ENCODE measurements at regions not wholly inside any gene's neighbourhood (a gene's known extent, or its start where the extent isn't known, plus 50 kb on each side); places are given as distances from the start of the nearest gene placed in this dataset.

DNA sequence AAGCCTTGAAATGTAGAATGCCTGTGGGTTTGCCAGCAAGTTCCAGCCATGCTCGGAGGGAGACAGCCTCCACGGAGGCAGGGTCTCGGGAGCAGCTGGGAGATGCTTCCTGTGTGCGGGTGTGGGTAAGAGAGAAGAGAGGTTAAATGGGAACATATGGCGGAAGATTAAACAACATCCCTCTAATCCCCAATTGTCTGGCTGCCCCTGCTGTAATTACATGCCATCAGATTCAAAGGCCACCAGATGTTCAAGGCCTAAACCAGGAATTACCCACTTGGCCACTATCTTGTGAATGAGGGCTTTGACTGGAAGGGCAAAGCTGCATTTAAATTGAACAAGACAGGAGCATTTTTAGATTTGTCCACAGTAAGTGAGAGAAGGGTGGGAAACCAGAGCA, 81.4 kb upstream of the BACE2 start:
- no peak for DNase-seq

DNA sequence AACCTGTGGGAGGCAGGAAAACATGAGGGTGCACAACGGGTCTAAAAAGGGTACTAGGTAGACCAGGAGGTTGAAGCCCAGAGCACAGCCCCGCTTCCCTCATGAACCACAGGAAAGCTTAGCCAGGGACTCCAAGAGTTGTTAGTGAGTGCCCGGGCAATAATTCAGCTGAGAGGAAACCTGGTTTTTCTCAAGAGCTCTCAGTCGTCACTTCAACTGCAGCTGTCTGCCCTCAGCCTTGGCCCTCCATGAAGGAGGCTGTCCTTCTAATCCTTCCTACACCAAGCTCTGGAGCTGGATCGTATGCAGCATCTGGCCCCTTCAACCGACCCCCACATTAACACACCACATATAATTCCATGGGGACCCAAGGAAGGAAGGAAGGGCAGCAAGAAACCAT, 77.0 kb upstream of the BACE2 start:
- no peak for DNase-seq

DNA sequence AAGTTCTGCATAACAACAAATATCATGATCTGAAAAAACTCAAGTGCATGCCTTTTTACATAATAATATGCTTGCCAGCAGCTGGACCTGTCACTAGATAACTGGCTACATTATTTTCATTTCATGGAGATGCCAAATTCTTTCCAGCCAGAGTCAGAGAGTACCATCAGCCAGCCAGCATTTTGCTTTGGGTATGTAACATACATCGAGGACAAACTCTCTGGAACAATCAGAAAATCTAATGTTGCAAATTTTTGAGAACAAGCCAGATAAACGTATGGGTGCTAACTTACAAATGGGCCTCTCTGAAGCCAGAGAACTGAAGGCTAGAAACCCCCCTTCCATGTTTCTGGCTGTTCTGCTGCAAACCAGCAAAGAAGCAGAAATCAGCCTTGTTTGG, 76.3 kb upstream of the BACE2 start:
- no peak for DNase-seq

DNA sequence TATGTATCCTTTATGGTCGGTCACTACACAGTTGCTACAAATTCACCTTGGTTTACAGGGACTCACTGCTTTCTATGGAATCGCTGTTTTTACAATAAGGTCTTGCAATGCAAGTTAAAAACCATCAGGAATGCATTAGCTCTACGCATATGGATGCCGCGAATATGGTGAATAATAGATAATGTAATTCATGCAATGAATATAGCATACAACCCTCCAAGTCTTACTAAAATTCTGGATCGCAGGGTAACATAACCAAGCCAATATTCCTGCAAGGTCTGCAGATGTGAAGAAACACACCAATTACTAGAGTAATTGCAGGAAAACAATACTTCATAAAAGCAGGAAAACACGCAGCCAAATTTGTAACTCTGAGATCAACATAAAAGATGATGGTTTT, 75.6 kb upstream of the BACE2 start:
- no peak for DNase-seq

DNA sequence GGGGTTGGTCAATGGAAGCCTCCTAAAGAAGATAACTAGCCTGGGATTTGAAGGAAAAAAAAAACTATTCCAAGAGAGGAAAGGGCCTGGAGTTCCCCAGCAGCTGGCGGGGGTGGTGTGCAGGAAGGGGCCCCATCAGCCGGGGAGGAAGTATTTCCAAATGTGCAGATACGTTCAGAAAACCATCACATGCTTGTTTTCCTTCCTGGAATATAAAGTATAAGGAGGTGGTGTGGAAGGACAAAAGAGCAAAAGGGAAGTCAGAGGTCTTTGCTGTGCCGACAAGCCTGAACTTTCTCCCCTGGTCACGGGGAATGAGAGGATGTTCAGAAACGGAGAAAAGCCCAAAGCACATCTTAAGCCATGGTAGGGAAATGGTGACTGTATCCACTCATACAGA, 72.0 kb upstream of the BACE2 start:
- no peak for DNase-seq

DNA sequence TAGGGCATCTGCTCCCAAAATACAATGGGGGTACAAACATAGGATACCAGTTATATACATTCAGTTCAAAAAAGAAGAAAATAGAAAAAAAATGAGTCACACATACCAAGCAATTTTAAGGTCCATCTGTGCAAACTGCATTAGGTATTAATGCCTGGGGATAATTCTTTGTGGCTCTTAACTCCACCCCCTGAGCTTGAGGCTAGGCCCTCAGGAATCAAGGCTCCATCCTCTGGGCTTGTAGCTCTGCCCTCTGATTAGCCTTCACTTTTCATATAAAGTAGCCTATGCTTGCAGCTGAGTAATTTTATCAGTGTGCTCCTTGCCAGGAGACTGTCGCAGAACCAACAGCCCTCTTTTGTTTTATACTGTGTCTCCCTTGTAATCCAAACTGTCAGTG, 69.9 kb upstream of the BACE2 start:
- DNase-seq: no peak

DNA sequence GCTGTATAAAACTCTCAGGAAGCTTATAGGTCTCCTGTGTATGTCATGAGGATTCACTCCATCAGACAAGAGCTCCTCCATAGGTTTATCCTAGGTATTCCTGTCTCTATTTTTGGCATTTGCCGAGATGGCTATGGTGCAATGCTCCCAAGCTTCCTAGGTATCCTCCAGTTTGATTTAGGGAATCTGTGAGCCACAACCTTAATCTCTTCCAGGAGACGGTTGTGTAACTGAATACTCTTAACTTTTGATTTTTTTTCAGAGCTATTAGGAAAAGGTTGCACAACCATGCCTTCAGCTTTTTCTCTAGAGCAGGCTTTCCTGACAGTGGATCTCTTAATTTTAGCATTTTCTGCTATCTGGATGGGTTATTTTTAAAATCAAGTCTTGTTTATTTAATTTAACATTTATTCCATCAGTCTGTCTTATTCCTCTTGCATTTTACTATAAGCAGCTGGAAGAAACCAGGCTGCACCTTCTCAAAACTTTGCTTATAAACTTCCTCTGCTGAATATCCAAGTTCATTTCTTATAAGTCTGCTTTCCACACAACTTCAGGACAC, 69.4 kb upstream of the BACE2 start:
- no peak for DNase-seq

DNA sequence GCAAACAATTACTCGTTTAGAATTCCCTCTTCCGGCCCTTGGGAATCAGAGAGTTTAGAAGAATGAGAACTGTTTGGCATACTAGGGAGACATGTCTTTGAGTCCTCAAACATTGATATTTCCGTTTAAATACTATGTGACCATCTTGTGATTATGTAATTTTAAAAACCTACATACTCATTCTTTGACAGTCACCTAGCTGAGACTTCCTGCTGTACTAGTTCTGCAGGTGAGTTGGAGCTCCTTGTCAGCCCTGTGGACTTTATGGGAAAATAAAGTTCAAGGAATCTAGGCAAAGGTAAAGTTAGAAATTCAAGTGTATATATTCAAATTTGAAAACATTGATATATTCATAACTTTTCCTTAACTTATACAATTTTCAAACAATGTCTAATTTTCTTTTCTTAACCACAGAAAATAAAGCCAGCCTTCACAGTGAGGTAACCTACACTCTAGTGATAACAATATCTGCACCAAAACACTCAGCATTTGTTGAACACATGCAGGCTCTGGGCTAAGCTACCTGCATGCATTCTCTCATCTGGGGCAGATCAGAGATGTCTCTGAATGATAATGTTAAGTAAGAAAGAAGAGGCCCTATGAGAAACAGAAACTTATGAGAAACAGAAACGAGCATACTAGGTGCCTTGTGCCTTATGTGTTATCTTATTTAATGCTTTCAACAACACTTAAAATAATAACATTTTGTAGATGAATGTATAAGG, 67.0 kb upstream of the BACE2 start:
- DNase-seq: no peak

DNA sequence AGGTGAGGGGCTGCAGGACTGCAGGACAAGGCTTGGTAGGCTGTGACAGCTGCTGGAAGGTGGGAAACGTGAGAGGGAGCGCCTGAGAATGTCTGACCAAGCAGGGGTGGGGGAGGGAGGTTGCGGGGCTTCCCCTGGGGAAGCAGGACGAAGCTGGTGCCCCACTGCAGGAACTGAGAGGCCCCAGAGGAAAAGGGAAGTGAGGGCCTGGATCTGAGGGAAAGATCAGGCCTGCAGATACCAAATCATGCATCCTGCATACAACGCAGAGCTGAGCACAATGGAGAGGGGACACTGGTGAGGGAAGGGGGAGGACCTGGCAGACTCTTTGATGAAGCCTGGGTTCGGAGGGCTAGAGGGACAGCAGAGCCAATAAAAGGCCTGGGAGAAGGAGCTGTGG, 65.7 kb upstream of the BACE2 start:
- DNase-seq: no peak

DNA sequence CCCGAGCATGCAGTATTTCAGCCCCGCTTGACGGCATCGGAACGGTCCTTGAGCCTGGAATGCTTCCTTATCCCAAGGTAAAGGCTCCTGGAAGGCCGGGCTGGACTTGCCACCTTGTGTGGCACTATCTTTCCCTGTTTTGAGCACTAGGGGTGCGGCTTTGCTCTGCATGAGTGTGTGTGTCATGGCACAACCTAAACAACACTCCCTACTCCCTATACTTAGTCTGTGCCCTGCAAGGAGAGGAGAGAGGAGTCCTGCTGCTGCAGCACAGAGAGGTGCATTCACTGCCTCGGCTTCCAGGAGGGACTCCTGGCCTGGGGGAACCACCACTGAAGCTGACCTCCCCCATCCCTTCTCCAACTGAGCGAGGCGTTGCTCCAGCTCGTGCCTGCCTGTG, 60.4 kb upstream of the BACE2 start:
- DNase-seq: no peak

DNA sequence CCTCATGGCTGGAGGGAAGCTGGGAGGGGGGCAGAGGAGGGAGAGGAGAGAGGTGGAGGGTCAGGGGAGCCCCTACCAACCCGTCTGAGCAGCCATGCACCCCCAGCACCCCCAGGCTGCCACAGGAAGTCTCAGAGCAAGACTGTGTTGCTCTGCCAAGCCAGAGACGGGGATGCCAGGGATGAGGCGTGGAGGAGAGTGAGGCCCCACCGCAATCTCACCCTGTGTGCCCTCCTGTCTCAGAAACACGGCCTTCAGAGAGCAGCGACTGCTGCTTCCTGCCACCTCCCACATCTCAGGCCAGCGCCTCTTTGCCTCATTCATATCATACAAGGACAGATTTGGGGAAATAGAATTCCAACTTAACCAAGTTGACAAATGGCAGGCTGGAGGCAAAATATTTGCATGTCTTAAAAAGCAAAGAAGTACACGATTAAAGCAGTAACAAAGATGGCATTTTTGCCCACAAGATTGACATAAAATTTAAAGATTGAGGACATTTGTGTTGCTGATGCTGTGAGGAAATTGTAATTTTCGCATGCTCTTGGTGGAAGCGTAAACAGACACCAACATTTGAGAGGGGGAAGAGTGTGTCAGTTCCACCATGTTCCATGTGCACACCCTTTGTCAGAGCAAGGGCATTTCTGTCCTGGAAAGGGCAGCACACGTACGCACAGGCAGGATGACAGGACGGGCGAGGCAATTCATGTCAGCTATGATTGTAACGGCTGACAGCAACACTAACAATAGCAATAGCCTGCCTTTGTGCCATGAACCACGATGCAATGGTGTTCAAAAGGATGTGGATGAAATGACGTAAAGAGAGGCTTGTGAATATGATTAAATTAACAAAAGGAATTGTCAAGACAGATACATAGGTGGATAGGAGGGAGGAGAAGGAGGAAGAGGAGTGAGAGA, 59.0 kb upstream of the BACE2 start:
- no peak for DNase-seq

DNA sequence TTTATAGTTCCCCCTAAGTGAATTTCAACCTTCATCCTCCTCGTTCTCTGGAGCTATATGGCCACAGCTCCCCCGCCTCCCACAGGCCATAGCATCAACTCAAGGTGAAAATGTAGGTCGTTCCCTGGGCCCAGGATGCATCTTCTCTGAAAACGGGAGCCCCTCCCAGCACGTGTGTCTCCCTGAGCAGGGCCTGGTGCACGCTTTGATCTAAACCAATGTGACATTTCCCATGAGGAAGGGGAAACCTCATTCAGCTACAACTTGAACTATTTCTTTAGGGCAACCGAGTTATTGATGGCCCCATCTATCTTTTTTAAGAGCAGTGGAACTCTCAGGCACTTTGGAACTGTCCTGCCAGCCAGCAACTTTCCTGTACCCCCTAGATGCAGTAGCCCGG, 57.8 kb upstream of the BACE2 start:
- DNase-seq: no peak

DNA sequence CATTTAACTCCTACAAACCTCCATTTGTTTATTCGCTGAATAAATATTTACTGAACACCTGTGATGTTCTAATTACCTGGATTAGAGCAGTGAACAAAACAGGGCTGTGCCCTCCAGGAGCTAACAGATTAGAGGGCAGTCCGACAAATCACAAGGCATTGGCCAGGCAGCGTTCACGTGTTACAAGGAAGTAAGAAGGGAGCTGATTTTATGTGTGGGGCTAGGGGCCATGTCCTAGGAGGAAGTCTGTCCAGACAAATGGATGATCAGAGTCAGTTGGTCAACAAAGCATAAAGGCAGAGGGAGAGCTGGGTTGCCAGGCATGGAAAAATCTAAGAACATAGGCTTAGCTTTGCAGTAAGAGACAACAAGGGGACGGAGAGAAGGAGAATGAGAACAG, 57.3 kb upstream of the BACE2 start:
- no peak for DNase-seq

DNA sequence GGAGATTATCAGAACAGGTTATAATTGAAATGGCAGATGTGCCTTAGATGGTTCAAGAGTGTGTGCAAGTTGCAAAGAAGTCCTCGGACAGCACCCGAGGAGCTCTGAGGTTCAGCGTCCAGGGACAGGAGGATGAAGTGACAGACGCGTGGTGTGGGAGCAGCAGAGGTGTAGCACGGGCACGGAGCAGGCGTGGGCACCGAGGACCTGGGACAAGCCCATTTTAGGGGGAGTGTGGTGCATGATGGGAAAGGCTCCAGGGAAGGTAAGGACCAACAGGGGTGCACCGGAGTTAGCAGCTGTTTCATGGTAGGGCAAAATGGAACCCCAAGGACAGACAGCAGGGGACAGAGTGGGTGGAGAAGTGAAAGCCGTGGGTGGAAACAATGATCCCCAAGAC, 56.3 kb upstream of the BACE2 start:
- DNase-seq: no peak

DNA sequence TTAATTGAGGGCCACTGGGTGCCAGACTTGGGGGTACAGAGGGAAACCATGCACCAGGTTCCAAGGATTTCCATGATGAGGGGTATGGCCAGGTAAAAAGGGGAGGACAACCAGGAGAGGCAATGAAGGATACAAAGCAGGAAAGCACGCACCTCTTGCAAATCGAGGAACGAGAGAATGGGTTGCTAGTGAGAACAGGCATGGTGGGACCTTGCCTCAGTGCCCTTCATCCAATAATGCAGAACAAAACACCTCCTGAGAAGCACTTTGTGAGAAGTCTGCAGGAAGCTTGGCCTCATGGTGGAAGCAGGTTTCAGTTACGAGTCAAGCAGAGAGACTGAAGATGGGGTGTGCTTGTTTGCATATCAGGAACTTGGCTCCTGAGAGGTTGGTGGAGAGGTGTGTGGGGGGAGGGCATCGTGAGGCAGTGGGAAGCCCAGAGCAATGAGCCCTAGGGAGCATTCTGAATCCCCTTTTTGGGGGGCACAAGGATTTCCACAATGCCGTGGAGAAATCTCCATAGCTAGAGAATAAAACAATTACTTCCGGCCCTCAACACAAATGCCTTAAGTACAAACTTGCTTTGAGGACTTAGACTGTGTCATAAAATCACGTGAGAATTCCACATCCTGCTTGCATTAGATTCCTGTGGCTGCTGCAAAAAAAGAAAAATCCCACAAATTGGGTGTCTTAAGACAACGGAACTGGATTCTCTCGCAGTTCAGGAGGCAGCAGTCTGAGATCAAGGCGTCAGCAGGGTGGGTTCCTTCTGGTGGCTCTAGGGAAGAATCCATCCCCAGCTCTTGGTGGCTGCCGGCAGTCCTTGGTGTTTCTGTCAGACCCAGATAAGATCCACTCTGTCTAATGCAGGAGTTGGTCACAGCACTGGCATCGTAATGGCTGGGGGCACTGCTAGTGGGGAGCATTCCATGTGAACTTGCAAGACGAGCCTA, 54.9 kb upstream of the BACE2 start:
- DNase-seq: no peak

DNA sequence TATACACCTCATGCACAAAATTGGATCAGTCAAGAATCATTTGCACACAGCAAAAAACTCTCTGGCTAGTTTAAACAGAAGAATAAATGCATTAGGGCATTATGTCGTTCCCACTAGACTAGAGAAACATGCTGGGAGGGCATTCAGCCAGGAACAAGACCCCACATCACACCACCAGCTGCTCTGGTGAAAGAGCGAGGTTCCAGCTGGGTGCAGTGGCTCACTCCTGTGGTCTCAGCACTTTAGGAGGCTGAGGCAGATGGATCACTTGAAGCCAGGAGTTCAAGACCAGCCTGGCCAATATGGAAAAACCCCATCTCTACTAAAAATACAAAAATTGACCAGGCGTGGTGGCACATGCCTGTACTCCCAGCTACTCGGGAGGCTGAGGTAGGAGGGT, 52.1 kb upstream of the BACE2 start:
- no peak for DNase-seq

Measured in AML-193 (cell line).